ENCODE measurements at regions not wholly inside any gene's neighbourhood (a gene's known extent, or its start where the extent isn't known, plus 50 kb on each side); places are given as distances from the start of the nearest gene placed in this dataset.

DNA sequence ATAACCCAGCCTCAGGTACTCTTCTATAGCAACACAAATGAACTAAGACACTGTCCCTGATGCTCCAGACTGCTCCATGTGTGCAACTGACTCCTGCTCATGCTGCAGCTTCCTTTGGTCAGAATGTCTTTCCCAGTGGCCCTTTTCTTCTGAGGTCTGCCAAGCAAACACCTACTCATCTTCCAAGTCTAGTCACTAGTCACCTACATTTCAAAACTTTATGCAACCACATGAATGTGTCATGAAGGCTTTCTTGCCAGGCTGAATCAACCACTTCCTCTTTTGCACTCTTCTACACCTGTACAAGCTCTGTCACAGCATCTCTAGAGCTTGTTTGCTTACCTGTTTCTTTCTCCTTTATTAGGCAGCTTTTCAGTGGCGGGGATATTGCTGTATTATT, 75.8 kb downstream of the LSMEM1 start:
- Histone ChIP-seq H3K4me1 (no peaks in the 10 kb centered on the region), H3K27ac (no peak overlapping the region), H3K4me3 (no peak overlapping the region), H3K9me3 (no peaks in the 10 kb centered on the region), H3K27me3 (no peaks in the 10 kb centered on the region), H3K36me3 (no peaks in the 10 kb centered on the region)
- intact Hi-C loops (cut with DNase I; ENCODE audit: low total_unique reads): no loop called here
- DNase-seq: no peak
- no peak for TF ChIP-seq POLR2A (IDR thresholded peaks at IDR 0.05)
- TF ChIP-seq, protein P1, sequence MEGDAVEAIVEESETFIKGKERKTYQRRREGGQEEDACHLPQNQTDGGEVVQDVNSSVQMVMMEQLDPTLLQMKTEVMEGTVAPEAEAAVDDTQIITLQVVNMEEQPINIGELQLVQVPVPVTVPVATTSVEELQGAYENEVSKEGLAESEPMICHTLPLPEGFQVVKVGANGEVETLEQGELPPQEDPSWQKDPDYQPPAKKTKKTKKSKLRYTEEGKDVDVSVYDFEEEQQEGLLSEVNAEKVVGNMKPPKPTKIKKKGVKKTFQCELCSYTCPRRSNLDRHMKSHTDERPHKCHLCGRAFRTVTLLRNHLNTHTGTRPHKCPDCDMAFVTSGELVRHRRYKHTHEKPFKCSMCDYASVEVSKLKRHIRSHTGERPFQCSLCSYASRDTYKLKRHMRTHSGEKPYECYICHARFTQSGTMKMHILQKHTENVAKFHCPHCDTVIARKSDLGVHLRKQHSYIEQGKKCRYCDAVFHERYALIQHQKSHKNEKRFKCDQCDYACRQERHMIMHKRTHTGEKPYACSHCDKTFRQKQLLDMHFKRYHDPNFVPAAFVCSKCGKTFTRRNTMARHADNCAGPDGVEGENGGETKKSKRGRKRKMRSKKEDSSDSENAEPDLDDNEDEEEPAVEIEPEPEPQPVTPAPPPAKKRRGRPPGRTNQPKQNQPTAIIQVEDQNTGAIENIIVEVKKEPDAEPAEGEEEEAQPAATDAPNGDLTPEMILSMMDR (IDR thresholded peaks at IDR 0.05): no peak

DNA sequence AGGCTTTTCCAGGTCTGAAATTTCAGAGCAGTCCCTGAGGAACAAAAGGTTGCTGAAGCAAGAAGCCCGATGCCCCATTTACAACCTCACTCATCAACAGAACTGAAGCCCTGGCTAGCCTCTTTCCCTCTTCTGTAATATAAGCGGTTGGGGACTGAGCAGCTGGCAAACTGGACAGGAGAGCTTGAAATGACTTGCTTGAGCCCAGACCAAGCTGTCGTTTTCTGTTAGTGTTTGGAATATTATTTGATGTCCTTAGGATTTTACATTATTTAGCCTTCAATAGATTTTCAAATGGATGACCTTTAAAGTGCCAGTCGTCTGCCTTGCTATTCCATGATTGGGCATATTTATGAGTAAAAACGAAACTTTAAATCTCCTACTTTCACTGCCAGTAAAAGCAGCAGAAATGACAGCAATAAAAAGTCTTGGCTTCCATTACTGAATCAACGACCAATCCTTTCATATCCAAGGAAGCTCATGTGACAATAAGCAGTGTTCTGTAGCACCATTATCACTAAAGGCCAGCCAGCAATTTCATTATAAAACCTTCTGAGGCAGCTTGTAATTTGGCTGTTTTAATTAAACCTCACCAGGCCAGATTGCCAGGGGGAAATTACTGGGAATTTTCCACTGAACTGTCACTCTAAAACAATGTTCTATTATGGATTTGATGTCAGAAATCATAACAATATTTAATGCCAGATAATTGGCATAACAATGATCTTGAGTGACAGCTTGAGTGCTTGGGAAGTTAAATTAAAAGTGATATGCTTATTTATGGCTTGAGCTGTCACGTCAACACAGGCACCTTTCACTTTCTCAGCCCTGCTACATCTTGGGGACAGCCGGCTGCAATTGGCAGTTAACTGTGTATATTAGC, 85.9 kb downstream of the LSMEM1 start:
- no peaks in the 10 kb centered on the region for H3K9me3 ChIP-seq
- H3K27ac ChIP-seq: no peak overlapping the region
- H3K27me3 ChIP-seq: no peaks in the 10 kb centered on the region
- DNase-seq: no peak
- H3K36me3 ChIP-seq: no peaks in the 10 kb centered on the region
- H3K4me1 ChIP-seq: no peaks in the 10 kb centered on the region
- TF ChIP-seq, protein P1 (IDR thresholded peaks at IDR 0.05): no peak
- no peak for TF ChIP-seq POLR2A (IDR thresholded peaks at IDR 0.05)
- no peak overlapping the region for H3K4me3 ChIP-seq
- intact Hi-C loops (cut with DNase I; ENCODE audit: low total_unique reads): no loop called here

- no peak for TF ChIP-seq POLR2A (IDR thresholded peaks at IDR 0.05)
- TF ChIP-seq, protein P1 (IDR thresholded peaks at IDR 0.05): no peak
- intact Hi-C loops (cut with DNase I; ENCODE audit: low total_unique reads): no loop called here
- Histone ChIP-seq H3K4me1 (no peaks in the 10 kb centered on the region), H3K27me3 (no peaks in the 10 kb centered on the region), H3K9me3 (no peaks in the 10 kb centered on the region), H3K4me3 (no peak overlapping the region), H3K27ac (no peak overlapping the region), H3K36me3 (no peaks in the 10 kb centered on the region)
- DNase-seq: no peak
These were observed 86.6 kb downstream of the LSMEM1 start for GRCh38 chr7:112567388-112567787.

DNA sequence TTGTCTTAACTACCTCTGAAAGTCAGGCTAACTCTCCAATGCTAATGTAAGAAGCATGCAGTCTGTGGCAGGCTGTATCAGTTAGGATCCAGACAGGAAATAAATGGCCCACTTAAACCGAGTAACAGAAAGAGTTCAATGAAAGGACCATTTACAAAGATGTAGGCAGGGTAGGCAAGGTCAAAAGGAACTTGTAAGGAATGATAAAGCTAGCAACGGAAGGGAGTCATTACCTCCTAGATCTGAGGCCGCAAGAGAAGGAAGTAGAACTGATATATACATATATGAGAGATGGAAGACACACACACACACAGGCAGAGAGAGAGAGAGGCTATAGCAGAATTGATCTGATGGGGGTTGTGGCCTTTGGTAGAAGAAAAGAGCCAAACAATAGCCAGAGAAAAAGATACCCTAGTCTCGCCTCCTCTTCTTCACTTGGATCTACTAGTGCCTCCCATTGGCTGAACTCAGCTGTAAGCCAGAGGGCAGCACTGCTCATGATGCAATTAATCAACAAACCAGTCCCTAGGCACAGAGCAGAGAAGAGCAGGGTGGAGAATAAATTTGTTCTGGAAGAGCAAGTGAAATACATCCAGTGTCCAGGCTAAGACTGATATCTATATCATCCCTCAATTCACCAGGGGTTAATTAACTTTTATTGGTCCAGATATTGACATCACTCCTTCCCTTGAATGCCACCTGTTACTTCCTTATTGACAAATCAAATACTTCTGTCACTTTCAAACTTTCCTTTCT, 91.2 kb downstream of the LSMEM1 start:
- TF ChIP-seq, protein P1 (IDR thresholded peaks at IDR 0.05): no peak
- no peak for TF ChIP-seq POLR2A (IDR thresholded peaks at IDR 0.05)
- Histone ChIP-seq H3K27ac (no peak overlapping the region), H3K36me3 (no peaks in the 10 kb centered on the region), H3K4me1 (no peaks in the 10 kb centered on the region), H3K4me3 (no peak overlapping the region), H3K27me3 (no peaks in the 10 kb centered on the region), H3K9me3 (no peaks in the 10 kb centered on the region)
- intact Hi-C loops (cut with DNase I; ENCODE audit: low total_unique reads): no loop called here
- DNase-seq: no peak

Data from uterus (tissue), 3 donors.